IPS-NIHi7 (cell line): ENCODE measurements at regions not wholly inside any gene's neighbourhood (a gene's known extent, or its start where the extent isn't known, plus 50 kb on each side); places are given as distances from the start of the nearest gene placed in this dataset.
A peak's percentile ranks its signal among the peaks of the same experiment; 100 is the strongest.
"Not testable (repeated sequence)": the region's sequence is repeated elsewhere in the genome, so short reads cannot be mapped to it uniquely, and the experiment has no call there.

Experiments
- DNase-seq: peaks from one replicate; pipeline ENCODE4 v3.0.0; 2012; ENCODE audit warnings: mixed read lengths; ENCODE audit errors: extremely low spot score

DNA sequence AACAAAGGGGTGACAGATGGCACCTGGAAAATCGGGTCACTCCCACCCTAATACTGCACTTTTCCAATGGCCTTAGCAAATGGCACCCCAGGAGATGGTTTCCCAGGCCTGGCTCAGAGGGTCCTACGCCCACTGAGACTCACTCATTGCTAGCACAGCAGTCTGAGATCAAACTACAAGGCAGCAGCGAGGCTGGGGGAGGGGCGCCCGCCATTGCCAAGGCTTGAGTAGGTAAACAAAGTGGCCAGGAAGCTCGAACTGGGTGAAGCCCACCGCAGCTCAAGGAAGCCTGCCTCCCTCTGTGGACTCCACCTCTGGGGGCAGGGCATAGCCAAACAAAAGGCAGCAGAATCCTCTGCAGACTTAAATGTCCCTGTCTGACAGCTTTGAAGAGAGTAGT is 467.2 kb downstream of the EPHA7 start:
- not testable (repeated sequence) for DNase-seq

DNA sequence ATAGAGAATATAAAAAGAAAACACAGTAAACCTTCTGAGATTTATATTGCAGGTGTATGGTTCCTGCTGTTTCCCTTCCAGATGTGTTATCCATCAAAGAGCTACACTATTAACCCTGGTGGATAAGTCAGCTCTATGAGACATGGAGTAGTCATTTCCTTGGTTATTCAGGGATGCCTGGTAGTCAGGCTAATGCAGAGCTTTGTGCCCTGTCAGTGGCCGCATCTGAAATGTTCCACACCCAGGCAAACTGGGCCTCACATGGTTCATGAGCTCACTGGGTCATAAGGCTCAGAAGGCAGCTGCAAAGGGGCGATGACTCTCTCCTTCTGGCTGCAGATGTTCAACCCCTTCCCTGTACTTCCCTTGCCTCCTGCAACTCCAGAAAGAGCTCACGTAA is 473.6 kb downstream of the EPHA7 start:
- peak; percentile 7 for DNase-seq

DNA sequence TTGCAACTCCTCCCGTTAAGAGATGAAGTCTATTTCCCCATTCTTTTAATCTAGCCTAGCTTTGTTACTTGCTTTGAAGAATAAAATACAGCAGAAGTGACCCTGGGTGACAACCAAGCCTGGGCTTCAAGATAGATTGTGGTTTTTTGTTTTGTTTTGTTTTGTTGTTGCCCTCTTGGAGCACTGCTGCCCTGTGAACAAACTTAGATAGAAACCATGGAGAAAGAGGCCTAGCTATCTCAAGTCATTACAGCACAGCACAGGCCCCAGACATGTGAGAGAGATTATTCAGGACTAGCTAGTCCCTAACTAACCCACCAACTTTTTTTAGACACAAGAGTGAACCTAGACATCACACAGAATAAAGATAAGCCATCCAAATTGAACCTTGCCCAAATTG is 475.2 kb downstream of the EPHA7 start:
- DNase-seq: no peak

DNA sequence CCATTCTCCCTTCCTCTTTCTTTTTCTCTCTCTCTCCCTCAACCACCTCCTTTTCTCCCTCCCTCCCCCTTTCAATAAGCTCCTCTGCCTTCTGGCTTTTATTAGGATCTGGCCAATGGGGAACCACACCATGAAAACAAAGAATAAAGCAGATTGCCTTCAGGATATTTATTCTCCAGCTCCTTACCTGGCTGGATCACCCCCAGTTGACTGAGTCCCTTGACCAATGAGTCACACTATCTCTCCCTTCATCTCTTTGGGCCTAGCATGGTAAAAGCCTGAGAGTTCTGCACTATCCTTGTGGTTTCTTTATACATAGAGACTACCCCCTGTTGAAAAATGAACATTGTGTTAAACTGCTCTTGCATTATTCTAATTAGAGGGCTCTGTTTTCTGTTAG is 476.8 kb downstream of the EPHA7 start:
- no peak for DNase-seq

DNA sequence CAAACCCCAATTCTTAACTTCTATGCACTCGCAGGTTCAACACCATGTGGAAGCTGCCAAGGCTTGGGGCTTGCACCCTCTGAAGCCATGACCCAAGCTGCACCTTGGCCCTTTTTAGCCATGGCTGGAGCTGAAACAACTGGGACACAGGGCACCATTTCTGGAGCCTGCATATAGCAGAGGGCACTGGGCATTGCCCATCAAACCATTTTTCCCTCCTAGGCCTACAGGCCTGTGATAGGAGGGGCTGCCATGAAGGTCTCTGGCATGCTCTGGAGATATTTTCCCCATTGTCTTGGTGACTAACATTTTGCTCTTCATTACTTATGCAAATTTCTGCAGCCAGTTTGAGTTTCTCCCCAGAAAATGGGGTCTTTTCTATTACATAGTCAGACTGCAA is 484.7 kb downstream of the EPHA7 start:
- no peak for DNase-seq

DNA sequence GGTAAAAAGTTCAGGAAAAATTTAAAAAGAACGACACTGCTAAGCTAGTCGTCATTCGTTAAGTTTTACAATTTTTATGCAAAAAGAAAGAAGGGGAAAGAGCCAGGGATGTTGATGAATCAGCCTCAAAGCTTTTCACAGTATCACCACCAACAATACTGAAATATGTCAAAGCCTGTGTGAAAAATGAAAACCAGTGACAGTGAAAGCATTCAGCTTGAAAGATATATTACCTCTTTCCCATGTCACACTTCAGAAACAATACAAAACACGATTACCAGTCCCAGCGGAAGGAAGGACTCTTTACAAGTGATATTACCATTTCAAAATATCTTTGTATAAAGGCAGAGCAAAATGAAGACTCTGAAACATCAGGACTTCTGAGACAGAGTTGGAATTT is 489.2 kb downstream of the EPHA7 start:
- DNase-seq: no peak

DNA sequence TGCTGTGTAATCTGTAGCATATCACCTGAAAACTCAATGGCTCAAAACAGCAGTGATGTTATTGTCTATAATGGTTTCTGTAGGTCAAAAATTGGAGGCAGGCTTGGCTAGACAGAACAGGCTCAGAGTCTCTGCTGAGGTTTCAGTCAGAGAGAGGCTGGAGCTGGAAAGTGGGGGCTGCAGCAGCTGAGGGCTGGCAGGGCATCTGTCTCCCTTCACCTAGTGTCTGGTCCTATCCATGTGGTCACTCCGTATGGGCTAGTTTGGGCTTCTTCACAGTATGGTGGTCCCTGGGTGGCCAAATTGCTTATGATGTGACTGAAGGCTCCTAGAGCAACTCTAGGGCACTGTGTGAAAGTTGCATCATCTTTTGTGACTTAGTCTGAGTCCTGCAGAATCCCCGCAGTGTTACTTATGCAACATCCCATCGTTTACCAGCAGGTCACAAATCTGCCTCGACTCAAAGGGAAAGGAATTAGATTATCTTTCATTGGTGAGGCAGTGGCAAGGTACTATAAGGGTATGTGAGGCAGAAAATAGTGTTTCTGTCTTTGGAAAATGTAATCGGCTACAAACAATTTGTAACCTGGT is 497.0 kb downstream of the EPHA7 start:
- DNase-seq: no peak

DNA sequence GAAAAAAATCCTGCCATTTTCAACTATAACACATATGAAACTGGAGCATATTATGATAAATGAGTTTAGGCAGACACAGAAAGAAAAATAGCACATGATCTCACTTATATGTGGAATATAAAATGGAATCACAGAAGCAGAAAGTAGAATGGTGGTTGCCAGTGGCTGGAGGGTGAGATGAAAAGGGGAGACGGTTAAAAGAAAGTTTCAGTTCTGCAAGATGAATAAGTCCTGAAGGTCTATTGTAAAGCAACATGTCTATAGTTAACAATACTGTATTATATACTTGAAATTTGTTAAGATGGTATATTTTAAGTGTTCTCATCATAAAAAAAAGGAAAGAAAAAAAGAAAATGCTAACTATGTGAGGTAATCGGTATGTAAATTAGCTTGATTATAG is 503.9 kb downstream of the EPHA7 start:
- DNase-seq: no peak

DNA sequence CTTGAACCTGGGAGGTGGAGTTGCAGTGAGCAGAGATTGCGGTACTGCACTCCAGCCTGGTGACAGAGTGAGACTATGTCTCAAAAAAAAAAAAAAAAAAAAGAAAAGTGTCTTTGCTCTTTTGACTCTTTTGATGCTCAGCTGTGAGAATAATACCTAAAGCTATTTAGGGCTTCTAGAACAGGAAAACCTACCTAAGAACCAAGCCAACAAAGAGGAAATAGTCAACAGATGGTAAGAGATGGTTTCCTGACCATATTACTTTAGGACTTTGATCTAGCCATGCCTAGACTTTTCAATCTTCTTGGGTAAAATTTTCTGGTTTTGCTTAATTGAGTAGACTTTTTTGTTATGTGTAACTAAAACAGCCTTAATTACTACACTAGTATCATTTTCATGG is 508.1 kb downstream of the EPHA7 start:
- DNase-seq: no peak

DNA sequence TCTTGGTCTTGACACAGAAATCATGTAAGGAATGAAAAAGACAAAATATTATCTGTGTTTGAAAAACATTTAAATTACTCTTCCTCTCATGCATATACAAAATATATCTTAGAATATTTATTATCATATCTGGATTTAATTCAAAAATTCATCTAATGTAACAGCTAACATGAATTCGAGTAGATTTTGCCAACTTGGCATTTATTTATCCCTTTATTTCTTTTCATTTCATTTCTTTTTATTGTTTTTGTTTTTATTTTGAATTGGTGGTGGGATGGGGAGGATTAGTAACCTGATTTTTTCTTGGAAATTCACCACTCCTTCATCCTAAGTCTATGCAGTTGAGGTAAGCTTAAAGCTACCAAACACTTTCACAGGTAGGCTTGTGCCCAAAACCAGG is 508.7 kb downstream of the EPHA7 start:
- no peak for DNase-seq

DNA sequence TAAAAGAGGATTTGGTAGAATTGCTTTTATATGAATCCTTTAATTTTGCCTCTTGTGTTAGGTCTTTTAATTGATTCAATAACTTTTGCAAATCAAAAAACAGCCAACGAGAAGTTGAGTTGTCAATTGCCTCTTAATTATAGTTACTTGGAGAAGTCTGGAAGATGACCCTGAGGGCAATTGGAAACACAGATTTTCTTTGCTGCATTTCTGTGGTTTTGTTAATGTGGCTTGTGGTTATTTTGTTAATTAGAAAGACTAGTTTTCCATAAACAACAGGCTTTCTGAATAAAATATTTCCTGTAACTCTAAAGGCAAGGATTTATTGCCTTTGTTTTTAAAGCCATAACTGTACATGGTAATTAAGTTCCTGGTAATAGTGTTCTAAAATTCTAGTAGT is 513.0 kb downstream of the EPHA7 start:
- DNase-seq: no peak

DNA sequence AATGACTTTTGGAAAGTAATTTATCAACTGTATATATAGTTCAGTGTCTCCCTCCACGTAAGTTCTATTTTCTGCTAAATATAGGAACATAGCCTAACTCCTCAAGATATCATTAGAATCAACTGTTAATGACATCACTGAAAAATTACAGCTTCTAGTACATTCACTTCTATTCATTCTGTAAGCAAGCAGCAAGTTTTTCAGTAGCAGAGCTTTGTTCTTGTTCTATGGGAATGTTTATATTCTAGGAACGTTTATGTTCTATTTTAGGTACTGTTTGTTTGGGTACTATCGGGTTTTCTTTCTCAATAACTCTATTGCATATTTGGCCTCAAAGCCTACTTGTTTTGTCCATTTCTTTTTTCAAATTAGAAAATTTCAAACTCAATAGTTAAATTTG is 525.6 kb downstream of the EPHA7 start:
- DNase-seq: no peak

DNA sequence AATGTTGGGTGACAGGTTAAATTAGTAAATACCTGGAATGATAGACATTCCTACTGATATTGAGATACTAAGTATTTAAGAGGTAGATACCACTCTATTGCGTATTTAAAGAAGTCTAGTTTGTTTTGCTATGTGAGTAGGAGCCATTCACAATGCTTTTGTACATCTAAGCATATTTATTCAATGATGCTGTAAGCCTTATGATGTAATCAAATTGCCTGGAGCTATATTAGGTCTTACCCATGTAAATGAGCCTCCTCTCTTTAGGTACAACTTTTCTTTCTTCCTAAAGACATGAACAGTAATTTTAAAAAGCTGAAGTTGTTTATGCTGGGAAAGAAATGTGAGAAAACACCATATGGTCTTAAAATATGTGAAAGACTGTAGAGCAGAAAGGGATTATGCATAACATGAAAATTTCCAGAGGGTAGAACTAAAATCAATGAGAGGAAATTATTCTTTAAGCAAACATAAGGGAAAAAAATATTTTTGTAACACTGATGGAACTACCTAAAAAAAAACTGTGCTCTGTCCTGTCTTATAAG is 526.7 kb downstream of the EPHA7 start:
- DNase-seq: no peak

DNA sequence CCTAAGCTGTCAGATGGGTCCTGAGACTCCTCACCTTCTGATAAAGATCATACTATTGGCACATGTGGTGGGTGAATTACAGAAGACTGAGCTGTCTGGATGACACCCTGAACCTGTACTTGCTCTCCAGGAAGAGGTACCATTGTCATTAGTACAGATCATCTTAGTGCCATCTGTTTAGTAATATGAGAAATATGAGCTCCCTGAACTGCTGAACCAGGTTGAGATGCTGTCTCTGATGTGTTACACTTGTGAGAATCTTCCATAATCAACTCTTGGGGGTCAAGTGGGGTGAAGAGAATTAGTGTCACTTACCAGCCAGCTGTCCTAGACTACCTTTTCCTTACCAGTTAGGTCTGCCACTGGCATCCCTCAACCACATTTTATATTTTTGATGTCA is 531.0 kb downstream of the EPHA7 start:
- DNase-seq: no peak

DNA sequence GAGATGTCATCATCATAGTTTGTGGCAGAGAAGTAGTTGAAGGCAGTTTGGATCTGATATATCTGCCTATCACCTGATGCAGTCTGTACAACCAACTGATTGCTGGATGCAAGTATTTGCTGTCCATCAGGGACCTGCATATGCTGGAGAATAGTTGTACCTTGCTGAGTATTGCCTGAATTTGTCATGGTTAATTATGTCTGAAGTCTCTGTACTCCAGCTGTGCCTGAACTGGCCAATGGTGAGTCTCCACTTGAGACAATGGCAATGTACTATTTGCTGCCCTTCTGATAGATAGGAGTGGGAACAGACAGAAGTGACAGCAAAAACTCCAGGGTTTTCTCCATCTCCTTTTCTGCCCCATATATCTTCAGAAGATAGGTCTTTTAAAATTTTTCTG is 531.5 kb downstream of the EPHA7 start:
- no peak for DNase-seq

DNA sequence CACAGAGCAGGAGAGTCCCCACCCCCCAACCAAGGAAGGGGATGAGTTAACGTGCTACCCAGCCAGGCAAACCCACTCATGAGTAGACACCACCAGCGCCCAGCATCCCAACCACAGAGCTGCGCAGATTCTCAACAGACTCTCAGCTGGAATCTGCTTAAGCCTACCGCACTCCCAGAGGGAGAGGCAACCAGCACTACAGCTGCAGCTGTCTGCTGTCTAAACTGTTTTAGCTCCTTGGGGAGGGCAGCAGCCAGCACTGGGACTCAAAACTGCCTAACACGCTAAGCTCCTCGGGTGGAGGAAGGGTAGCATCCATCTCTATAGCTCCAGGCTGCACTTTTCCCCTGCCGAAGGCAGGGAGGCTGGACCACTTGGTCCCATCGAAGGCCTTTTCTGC is 539.8 kb downstream of the EPHA7 start:
- DNase-seq: no peak

DNA sequence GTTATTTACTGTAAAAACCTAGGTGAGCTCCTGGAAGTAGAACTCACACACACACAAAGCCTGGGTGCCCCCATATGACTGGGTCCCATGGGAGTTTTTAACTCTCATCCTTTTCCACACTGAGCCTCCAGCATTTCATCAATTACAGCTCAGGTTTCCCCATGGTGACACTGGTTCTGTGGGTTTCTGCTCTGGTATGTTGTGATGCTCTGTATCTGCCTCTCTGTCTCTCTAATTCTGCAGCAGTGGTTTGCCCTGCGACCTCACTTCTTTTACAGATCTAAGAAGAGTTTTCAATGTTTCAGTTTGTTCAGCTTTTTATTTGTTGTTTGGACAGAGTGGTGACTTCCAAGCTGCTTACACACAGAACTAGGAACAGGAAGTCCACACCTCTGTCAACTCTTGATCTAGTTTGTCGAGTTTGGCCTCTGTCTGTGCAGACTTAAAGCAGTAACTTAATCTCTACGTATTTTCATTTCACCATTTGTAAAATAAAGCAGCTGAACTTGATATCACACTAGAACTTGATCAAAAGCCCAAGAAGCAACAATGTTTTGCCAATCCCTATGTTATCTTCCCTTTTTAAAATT is 554.3 kb downstream of the EPHA7 start:
- no peak for DNase-seq

DNA sequence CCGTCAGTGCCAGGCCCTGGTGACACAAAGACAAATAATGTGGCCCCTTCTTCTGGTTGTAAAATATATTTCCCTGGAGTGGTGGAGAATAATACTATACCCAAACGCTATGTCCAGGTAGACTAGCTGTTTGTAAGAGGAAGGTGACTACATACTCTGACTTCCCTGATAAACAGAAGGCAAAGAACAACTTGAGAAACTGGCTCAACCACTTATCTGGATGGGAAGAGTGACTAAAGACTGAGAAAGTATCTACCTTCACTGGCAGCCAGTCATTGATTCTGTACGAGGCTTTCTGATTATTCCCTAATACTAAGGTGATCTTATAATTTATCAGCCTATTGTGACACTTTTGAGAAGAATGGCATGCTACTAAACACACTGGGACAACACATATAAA is 569.7 kb downstream of the EPHA7 start:
- no peak for DNase-seq

DNA sequence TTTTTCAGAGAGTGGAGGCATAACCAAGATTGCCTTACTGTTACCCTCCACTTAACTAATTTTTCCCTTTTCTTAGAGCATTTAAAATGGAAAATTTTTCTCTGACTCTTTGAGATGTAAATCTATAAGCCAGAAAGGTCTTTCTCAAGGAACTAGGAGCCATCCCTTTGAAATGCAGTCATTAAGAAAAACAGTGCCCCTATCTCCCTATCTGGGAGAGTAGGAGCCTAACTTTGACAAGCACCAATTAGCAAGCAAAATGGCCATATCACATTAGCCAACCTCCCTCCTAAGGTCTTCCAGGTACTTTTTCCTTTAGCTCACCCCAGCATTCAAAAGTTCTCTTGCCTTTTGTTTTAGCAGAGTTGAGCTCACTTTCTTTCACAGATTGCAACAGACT is 570.5 kb downstream of the EPHA7 start:
- no peak for DNase-seq

DNA sequence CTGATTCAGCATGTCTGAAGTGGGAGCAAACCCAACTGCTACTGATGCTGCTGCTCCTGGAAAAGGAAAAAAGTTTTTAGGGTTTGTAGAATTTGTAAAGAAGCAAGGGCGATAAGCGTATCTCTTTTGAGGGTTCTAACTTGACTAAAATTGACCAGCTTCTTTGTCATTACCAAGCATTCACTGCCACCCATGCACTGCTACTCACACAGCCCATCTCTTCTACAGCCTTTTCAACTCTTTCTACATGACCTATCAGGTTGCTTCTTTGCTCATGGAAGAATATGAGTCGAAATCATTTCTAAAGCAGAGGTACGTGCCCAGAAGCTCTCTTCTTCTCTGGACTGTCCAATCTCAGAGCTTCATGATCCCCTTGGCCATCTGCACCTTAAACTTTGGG is 570.9 kb downstream of the EPHA7 start:
- DNase-seq: no peak

DNA sequence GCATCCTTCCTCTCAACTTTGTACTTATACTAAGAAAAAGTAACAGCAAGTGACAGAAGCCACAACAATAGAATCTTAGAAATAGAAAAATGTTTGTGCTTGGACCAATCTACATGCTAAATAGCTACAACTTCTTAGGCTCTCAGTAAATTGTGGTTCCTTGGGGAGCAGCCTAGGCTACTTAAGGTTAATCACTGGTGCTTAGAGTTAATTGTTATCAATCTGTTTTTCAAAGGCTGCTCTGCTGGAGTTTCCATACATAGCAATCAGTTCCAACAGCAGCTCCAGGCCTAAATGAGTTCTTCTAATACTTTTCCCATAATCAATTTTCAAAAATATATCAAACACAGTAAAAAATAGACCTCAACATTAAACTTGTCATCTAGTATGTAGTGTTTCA is 571.4 kb downstream of the EPHA7 start:
- DNase-seq: peak; percentile 14

DNA sequence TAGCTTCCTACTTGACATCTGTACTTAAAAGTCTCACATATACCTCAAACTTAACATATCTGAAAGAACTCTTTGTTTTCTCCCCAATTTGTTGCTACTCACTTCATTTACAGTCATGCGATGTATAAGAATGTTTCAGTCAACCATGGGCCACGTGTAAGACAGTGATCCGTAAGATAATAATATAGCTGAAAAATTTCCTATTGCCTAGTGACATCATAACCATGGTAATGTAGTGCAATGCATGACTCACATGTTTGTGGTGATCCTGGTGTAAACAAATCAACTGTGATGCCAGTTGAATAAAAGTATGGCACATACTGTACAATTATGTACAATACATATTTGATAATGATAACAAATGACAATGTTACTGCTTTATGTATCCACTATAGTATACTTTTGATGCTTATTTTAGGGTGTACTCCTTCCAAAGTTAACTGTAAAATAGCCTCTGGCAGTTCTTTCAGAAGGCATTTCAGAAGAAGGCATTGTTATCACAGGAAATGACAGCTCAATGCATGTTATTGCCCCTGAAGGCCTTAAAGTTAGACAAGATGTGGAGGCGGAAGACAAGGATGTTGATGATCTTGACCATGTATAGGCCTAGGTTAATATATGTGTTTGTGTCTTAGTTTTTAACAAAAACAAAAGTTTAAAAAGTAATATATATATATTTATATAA is 579.0 kb downstream of the EPHA7 start:
- no peak for DNase-seq

DNA sequence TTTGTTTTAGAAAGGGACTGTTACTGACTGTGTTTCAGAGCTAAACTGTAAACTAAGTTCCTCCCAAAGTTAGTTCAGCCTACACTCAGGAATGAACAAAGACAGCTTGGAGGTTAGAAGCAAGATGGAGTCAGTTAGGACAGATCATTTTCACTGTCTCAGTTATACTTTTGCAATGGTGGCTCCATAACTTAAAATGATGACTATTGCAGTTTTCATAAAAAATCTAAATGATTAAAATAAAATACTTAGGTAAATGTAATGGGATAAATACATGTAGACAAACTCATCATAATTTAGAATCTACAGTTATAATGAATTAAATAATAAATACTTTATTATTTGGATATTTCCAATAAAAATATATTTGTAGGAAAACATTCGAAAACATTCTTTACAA is 590.6 kb downstream of the EPHA7 start:
- DNase-seq: no peak
